Naive thymus-derived CD8-positive, alpha-beta T cell (primary cell): ENCODE measurements at regions not wholly inside any gene's neighbourhood (a gene's known extent, or its start where the extent isn't known, plus 50 kb on each side); places are given as distances from the start of the nearest gene placed in this dataset.
"Not testable (repeated sequence)": the region's sequence is repeated elsewhere in the genome, so short reads cannot be mapped to it uniquely, and the experiment has no call there.

ENCODE experiments used
- ATAC-seq, 2 donors: fragments of 150-1000 bp; cut with Tn5 transposase in 1 of 2; sonication (Bioruptor Pico), chemical (Tn5 transposase) in 1 of 2; 1 replicate in 1 of 2; 2 replicates in 1 of 2; pipeline ENCODE4 v1.10.0; 2021; ENCODE audit warnings: mild to moderate bottlenecking in 2 of 2, moderate library complexity in 2 of 2
- POLR2A ChIA-PET: fragments of 350-600 bp; sonication (Branson Sonifier 250); formaldehyde crosslinking; loops from one replicate; lab custom pipeline; 2021; ENCODE audit warnings: antibody characterized with exemption; lab: Charles Lee
- DNase-seq, 10 donors: peaks; one replicate each; pipeline versions ENCODE4 v3.0.0 to v3.0.0-alpha.2; 2020 to 2022
- H3K27ac Mint-ChIP-seq, 10 donors: one replicate each; pipeline ENCODE4 v1.8.0; 2020 to 2022; ENCODE audit warnings: mild to moderate bottlenecking in 10 of 10, mixed read lengths in 10 of 10, moderate library complexity in 4 of 10, inconsistent platforms in 1 of 10
- H3K27me3 Mint-ChIP-seq, 5 donors: one replicate each; pipeline ENCODE4 v1.8.0; 2021 to 2022; ENCODE audit warnings: mixed read lengths in 5 of 5
- H3K36me3 Mint-ChIP-seq, 3 donors: one replicate each; pipeline ENCODE4 v1.8.0; 2020 to 2022; ENCODE audit warnings: mixed read lengths in 3 of 3, mild to moderate bottlenecking in 2 of 3, inconsistent platforms in 1 of 3
- H3K4me1 Mint-ChIP-seq, 4 donors: one replicate each; pipeline ENCODE4 v1.8.0; 2021 to 2022; ENCODE audit warnings: mixed read lengths in 4 of 4
- H3K4me3 Mint-ChIP-seq, 10 donors: one replicate each; pipeline ENCODE4 v1.8.0; 2020 to 2022; ENCODE audit warnings: mild to moderate bottlenecking in 10 of 10, mixed read lengths in 10 of 10, moderate library complexity in 6 of 10, inconsistent platforms in 1 of 10
- H3K9me3 Mint-ChIP-seq, 9 donors: one replicate each; pipeline ENCODE4 v1.8.0; 2020 to 2022; ENCODE audit warnings: mixed read lengths in 9 of 9, mild to moderate bottlenecking in 3 of 9, inconsistent platforms in 1 of 9, moderate library complexity in 1 of 9

DNA sequence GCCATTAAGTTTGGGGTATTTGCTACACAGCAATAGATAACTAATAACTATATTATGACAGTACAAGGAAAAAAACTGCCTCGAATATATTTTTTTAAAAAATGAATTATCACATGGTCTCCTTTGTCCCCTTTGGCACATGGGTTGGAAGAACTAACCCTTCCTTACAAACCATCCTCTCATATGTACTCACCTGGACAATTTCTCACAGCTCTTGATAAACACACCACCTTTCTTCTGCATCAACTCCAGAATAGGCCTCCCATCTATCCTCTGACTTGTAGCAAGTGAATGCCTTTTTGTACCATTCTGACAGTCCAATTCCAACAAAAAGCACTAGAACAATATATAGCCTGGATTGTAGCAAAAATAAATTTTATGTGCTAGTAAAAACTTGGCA lies 78.7 kb upstream of the LARP1 start:
- no peaks in the 10 kb centered on the region for H3K27me3 Mint-ChIP-seq
- no peak overlapping the region for H3K27ac Mint-ChIP-seq
- no peaks in the 10 kb centered on the region for H3K36me3 Mint-ChIP-seq
- DNase-seq (no peak), ATAC-seq (no peak)
- H3K9me3 Mint-ChIP-seq: peaks cover 0 to 1% (median 0%) of the 10 kb centered on the region in 9 donors
- no peak overlapping the region for H3K4me3 Mint-ChIP-seq
- POLR2A ChIA-PET: no interaction called here
- H3K4me1 Mint-ChIP-seq: peaks cover 0 to 2% (median 0%) of the 10 kb centered on the region in 4 donors

- no peaks in the 10 kb centered on the region for H3K36me3 Mint-ChIP-seq
- DNase-seq (no peak), ATAC-seq (no peak)
- H3K4me1 Mint-ChIP-seq: peaks cover 0 to 2% (median 0%) of the 10 kb centered on the region in 4 donors
- POLR2A ChIA-PET: no interaction called here
- H3K27me3 Mint-ChIP-seq: no peaks in the 10 kb centered on the region
- peaks cover 0 to 3% (median 0%) of the 10 kb centered on the region in 9 donors for H3K9me3 Mint-ChIP-seq
- H3K4me3 Mint-ChIP-seq: no peak overlapping the region
- no peak overlapping the region for H3K27ac Mint-ChIP-seq
These were observed 81.1 kb upstream of the LARP1 start for GRCh38 chr5:154674029-154674428.

DNA sequence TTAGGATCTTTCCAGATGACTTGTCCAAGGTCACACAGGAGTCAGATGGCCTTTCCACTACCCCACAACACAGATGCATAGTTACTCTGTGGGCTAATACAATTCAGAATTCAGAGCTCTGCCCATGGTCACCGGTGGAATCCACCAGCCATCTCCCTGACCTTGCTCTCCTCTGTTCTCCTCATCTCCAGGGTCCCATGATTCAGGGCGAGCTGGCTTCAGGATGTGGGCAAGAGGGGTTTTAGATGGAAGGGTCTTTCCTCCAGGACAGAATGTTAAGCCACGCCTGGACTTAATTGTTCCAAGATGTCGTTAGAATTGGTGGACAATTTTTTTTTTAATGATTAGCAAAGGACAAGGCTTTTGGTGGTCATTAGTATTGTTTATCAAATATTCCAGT lies 81.7 kb upstream of the LARP1 start:
- DNase-seq: no peak
- Mint-ChIP-seq H3K4me1 (peaks cover 0 to 2% (median 0%) of the 10 kb centered on the region in 4 donors), H3K9me3 (peaks cover 0 to 8% (median 4%) of the 10 kb centered on the region in 9 donors), H3K27ac (no peak overlapping the region), H3K27me3 (no peaks in the 10 kb centered on the region), H3K4me3 (no peak overlapping the region), H3K36me3 (peaks cover 0 to 5% (median 0%) of the 10 kb centered on the region in 3 donors)
- ATAC-seq: no peak
- POLR2A ChIA-PET: no interaction called here

GRCh38 chr5:154669913-154670312 lies 85.3 kb upstream of the LARP1 start:
- H3K9me3 Mint-ChIP-seq: peaks cover 0 to 24% (median 14%) of the 10 kb centered on the region in 9 donors
- H3K36me3 Mint-ChIP-seq: peaks cover 0 to 12% (median 6%) of the 10 kb centered on the region in 3 donors
- H3K4me1 Mint-ChIP-seq, POLR2A ChIA-PET, H3K27me3 Mint-ChIP-seq, H3K4me3 Mint-ChIP-seq, ATAC-seq, DNase-seq, H3K27ac Mint-ChIP-seq: not testable (repeated sequence)

DNA sequence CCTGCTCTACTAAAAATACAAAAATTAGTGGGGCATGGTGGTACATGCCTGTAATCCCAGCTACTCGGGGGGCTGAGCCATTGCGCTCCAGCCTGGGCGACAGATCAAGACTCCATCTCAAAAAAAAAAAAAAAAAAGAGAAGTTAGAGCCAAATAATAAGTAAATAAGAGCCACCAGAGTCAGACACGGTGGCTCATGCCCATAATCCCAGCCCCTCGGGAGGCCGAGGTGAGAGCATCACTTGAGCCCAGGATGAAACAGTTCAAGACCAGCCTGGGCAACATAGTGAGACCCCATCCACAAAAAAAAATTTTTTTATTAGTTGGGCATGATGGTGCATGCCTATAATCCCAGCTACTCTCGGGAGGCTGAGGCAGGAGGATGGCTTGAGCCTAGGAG lies 85.8 kb upstream of the LARP1 start:
- POLR2A ChIA-PET: no interaction called here
- H3K4me1 Mint-ChIP-seq: peaks cover 0 to under 1% (median 0%) of the 10 kb centered on the region in 4 donors
- H3K27me3 Mint-ChIP-seq: no peaks in the 10 kb centered on the region
- DNase-seq (no peak), ATAC-seq (no peak)
- peaks cover 0 to 17% (median 9%) of the 10 kb centered on the region in 3 donors for H3K36me3 Mint-ChIP-seq
- no peak overlapping the region for H3K4me3 Mint-ChIP-seq
- H3K9me3 Mint-ChIP-seq: peaks cover 0 to 29% (median 19%) of the 10 kb centered on the region in 9 donors
- H3K27ac Mint-ChIP-seq: peak overlapping the region in 2 of 10 donors; percentile 11 to 50

DNA sequence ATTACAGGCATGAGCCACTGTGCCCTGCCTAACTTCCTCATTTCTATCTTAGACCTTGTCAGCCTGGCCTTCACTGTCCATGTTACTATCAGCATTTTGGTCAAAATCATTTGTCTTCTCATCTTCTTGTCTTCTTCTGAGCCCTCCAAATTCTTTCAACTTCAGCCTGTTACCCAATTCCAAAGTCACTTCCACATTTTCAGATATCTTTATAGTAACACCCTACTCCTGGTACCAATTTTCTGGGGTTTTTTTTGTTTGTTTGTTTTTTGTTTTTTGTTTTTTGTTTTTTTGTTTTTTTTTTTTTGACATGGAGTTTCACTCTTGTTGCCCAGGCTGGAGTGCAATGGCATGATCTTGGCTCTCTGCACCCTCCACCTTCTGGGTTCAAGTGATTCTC lies 90.3 kb upstream of the LARP1 start:
- peaks cover 0 to 3% (median 0%) of the 10 kb centered on the region in 5 donors for H3K27me3 Mint-ChIP-seq
- POLR2A ChIA-PET: no interaction called here
- no peaks in the 10 kb centered on the region for H3K4me1 Mint-ChIP-seq
- H3K4me3 Mint-ChIP-seq: no peak overlapping the region
- peaks cover 0 to 25% (median 9%) of the 10 kb centered on the region in 3 donors for H3K36me3 Mint-ChIP-seq
- DNase-seq: no peak
- no peak for ATAC-seq
- H3K9me3 Mint-ChIP-seq: peaks cover 0 to 35% (median 21%) of the 10 kb centered on the region in 9 donors
- H3K27ac Mint-ChIP-seq: no peak overlapping the region

DNA sequence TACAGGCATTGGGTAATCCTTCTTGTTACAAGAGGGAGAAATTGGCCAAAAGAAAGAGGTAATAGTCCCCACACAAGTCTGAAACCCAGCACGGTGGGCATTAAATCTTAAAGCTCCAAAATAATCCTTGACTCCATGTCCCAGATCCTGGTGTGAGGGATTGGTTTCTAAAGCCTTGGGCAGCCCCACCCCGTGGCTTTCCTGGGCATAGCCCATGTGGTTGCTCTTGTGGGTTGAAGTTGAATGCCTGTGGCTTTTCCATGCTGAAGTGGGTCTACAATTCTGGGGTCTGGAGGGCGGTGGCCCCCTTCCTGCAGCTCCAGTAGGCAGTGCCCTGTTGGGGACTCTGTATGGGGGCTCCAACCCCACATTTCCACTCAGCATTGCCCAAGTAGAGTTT lies 91.8 kb upstream of the LARP1 start:
- POLR2A ChIA-PET: no interaction called here
- ATAC-seq (no peak), DNase-seq (no peak)
- no peaks in the 10 kb centered on the region for H3K4me1 Mint-ChIP-seq
- peaks cover 0 to 33% (median 17%) of the 10 kb centered on the region in 9 donors for H3K9me3 Mint-ChIP-seq
- H3K36me3 Mint-ChIP-seq: peaks cover 0 to 20% (median 9%) of the 10 kb centered on the region in 3 donors
- H3K27me3 Mint-ChIP-seq: peaks cover 0 to 3% (median 0%) of the 10 kb centered on the region in 5 donors
- H3K4me3 Mint-ChIP-seq: no peak overlapping the region
- H3K27ac Mint-ChIP-seq: no peak overlapping the region

- DNase-seq (peak in 1 of 10 donors; percentile 2), ATAC-seq (no peak)
- Mint-ChIP-seq H3K4me1 (peaks cover 5 to 16% (median 13%) of the 10 kb centered on the region in 4 donors), H3K27me3 (no peaks in the 10 kb centered on the region), H3K36me3 (no peaks in the 10 kb centered on the region), H3K4me3 (peak overlapping the region in 9 of 10 donors; percentile 14 to 62 (median 41)), H3K9me3 (no peaks in the 10 kb centered on the region), H3K27ac (peak overlapping the region in 7 of 10 donors; percentile 16 to 82 (median 71))
- POLR2A ChIA-PET: interaction anchor here (0.6 kb wide), 1 partner anchor 202 kb away, joined by 3 read pairs; no protein-coding TSS in a partner anchor
These were observed 100.4 kb upstream of the LARP1 start for GRCh38 chr5:154654486-154655371.

DNA sequence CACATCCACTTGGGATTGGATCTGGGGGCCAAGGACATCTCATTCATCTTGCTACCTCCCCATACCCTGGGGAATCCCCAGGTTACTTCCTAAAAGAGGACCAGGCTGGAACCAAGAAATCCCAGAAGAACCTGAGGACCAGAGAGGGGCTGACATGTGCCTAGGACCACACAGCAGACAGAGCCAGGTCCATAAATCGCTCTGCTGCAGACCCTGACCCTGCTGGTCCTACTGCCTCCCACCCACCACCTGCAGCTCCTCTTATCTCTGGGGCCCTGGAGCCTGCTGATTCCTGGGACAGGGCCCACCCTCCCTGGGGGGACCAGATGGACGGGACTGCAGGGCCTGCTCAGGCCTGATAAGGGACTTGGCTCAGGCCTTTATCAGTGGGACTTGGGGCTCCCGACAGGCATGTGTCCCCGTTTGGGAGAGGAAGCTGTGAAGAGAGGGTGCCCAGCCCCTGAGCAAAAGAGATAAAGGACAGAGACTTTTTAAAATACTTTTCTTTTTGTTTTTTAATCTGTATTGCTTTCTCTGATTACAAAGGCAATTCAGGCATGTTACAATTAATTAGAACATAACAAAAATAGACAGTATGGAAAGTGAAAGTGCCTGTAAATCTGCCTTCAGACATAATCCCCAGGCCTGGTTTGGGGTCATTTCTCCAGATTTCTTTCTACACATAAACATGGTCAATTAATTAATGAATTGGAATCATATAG lies 101.3 kb upstream of the LARP1 start:
- peak overlapping the region in 6 of 10 donors; percentile 2 to 82 (median 67) for H3K27ac Mint-ChIP-seq
- DNase-seq: no peak
- no peaks in the 10 kb centered on the region for H3K9me3 Mint-ChIP-seq
- POLR2A ChIA-PET: no interaction called here
- H3K4me3 Mint-ChIP-seq: peak overlapping the region in 7 of 10 donors; percentile 14 to 62 (median 41)
- ATAC-seq: no peak
- peaks cover 5 to 16% (median 13%) of the 10 kb centered on the region in 4 donors for H3K4me1 Mint-ChIP-seq
- no peaks in the 10 kb centered on the region for H3K36me3 Mint-ChIP-seq
- H3K27me3 Mint-ChIP-seq: no peaks in the 10 kb centered on the region

DNA sequence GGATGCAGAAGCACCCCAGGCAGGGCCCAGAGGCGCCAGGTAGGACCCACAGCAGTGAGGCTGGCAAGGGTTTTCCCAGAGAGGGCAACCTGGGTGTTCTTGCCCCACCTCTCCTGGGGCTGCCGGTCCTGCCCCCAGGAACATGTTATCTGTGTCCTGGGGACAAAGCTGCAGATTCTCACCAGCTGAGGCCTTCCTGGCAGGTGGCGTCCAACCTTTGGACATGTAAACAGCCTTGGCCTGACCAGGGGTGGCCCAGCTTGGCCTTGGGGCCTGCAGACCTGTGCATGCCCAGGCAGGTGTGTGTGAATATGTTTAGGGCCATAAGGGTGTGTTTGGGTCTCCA lies 101.8 kb upstream of the LARP1 start:
- Mint-ChIP-seq H3K27me3 (no peaks in the 10 kb centered on the region), H3K27ac (no peak overlapping the region), H3K4me3 (no peak overlapping the region), H3K36me3 (no peaks in the 10 kb centered on the region), H3K4me1 (peaks cover 5 to 16% (median 14%) of the 10 kb centered on the region in 4 donors), H3K9me3 (no peaks in the 10 kb centered on the region)
- POLR2A ChIA-PET: interaction anchor here (0.6 to 0.7 kb wide), 2 partner anchors 8 to 453 kb away, joined by 3 read pairs; no protein-coding TSS in a partner anchor
- no peak for DNase-seq
- no peak for ATAC-seq

- DNase-seq (no peak), ATAC-seq (no peak)
- Mint-ChIP-seq H3K4me1 (peaks cover 5 to 19% (median 16%) of the 10 kb centered on the region in 4 donors), H3K4me3 (no peak overlapping the region), H3K27ac (no peak overlapping the region), H3K36me3 (no peaks in the 10 kb centered on the region), H3K9me3 (no peaks in the 10 kb centered on the region), H3K27me3 (no peaks in the 10 kb centered on the region)
- POLR2A ChIA-PET: interaction anchor here (0.6 to 0.7 kb wide), 2 partner anchors 8 to 453 kb away, joined by 3 read pairs; no protein-coding TSS in a partner anchor
These were observed 102.3 kb upstream of the LARP1 start for GRCh38 chr5:154652746-154653417.

- POLR2A ChIA-PET, H3K36me3 Mint-ChIP-seq, H3K27me3 Mint-ChIP-seq, ATAC-seq, H3K4me3 Mint-ChIP-seq, H3K9me3 Mint-ChIP-seq, DNase-seq: not testable (repeated sequence)
- H3K27ac Mint-ChIP-seq: peak overlapping the region in 1 of 10 donors; percentile 62
- peaks cover 15 to 29% (median 26%) of the 10 kb centered on the region in 4 donors for H3K4me1 Mint-ChIP-seq
These were observed 103.4 kb upstream of the LARP1 start for GRCh38 chr5:154651795-154652194.
